Fibroblast of pulmonary artery (primary cell): ENCODE measurements at regions not wholly inside any gene's neighbourhood (a gene's known extent, or its start where the extent isn't known, plus 50 kb on each side); places are given as distances from the start of the nearest gene placed in this dataset.
"Not testable (repeated sequence)": the region's sequence is repeated elsewhere in the genome, so short reads cannot be mapped to it uniquely, and the experiment has no call there.

Experiments
- DNase-seq: peaks from one replicate; pipeline ENCODE4 v3.0.0-alpha.2; 2010; ENCODE audit warnings: low read depth
- H3K4me3 ChIP-seq: replicated peaks from 2 replicates; pipeline ENCODE4 v1.5.1; 2011; ENCODE audit warnings: low read depth, mild to moderate bottlenecking, control low read depth, low read length, moderate library complexity
- CTCF ChIP-seq: IDR thresholded peaks from 2 replicates; pipeline ENCODE4 v1.5.1; 2011; ENCODE audit warnings: mild to moderate bottlenecking, control low read depth, low read length, inconsistent platforms; ENCODE audit errors: missing control alignments

GRCh38 chr7:115293628-115294240, 371.8 kb downstream of the MDFIC start:
- no peak overlapping the region for H3K4me3 ChIP-seq
- DNase-seq: peak; percentile 35
- TF ChIP-seq CTCF: no peak

- no peak for TF ChIP-seq CTCF
- no peak for DNase-seq
- no peak overlapping the region for H3K4me3 ChIP-seq
Measured at GRCh38 chr7:115292381-115292780, 370.5 kb downstream of the MDFIC start.

GRCh38 chr7:115289971-115290370, 368.1 kb downstream of the MDFIC start:
- DNase-seq: no peak
- no peak for TF ChIP-seq CTCF

GRCh38 chr7:115276791-115277190, 354.9 kb downstream of the MDFIC start:
- no peak overlapping the region for H3K4me3 ChIP-seq
- DNase-seq: no peak
- no peak for TF ChIP-seq CTCF

More at GRCh38 chr7:115289971-115290370, 368.1 kb downstream of the MDFIC start:
- H3K4me3 ChIP-seq: no peak overlapping the region

- not testable (repeated sequence) for H3K4me3 ChIP-seq, DNase-seq
Measured at GRCh38 chr7:115273855-115274254, 352.0 kb downstream of the MDFIC start.

GRCh38 chr7:115273139-115273772, 351.4 kb downstream of the MDFIC start:
- TF ChIP-seq CTCF: no peak
- H3K4me3 ChIP-seq: no peak overlapping the region
- DNase-seq: no peak

GRCh38 chr7:115271332-115272235, 349.7 kb downstream of the MDFIC start:
- no peak overlapping the region for H3K4me3 ChIP-seq
- TF ChIP-seq CTCF: no peak
- DNase-seq: peak; percentile 40
